CD14-positive monocyte (primary cell): ENCODE measurements at regions not wholly inside any gene's neighbourhood (a gene's known extent, or its start where the extent isn't known, plus 50 kb on each side); places are given as distances from the start of the nearest gene placed in this dataset.

Source experiments
- DNase-seq, 3 donors: peaks; one replicate each; pipeline ENCODE4 v3.0.0-alpha.2; 2011 to 2022
- H2AFZ ChIP-seq: 2 replicates; pipeline ENCODE4 v1.6.0; 2012; ENCODE audit warnings: mild to moderate bottlenecking, low read depth, low read length, inconsistent platforms; ENCODE audit not compliant: insufficient read depth, poor library complexity, severe bottlenecking
- H3K27ac ChIP-seq, 2 donors: 1 replicate in 1 of 2; 2 replicates in 1 of 2; pipeline ENCODE4 v1.5.1; 2012 to 2013; ENCODE audit warnings: low read length in 2 of 2, control low read depth in 1 of 2, inconsistent platforms in 1 of 2, low read depth in 1 of 2, mild to moderate bottlenecking in 1 of 2
- H3K27me3 ChIP-seq, 2 donors: one replicate each; pipeline versions ENCODE4 v1.6.0 to v1.6.1; 2011 to 2013; ENCODE audit warnings: low read length in 2 of 2; ENCODE audit not compliant: control insufficient read depth in 2 of 2, insufficient read depth in 2 of 2
- H3K36me3 ChIP-seq, 2 donors: replicated peaks in 1 of 2; 1 replicate in 1 of 2; 2 replicates in 1 of 2; pipeline versions ENCODE4 v1.5.1 to v1.6.1; 2012 to 2013; ENCODE audit warnings: low read length in 2 of 2, control low read depth in 1 of 2, inconsistent platforms in 1 of 2, mild to moderate bottlenecking in 1 of 2; ENCODE audit not compliant: insufficient read depth in 2 of 2, control insufficient read depth in 1 of 2
- H3K4me1 ChIP-seq, 2 donors: 1 replicate in 1 of 2; 2 replicates in 1 of 2; pipeline versions ENCODE4 v1.5.1 to v1.6.1; 2012 to 2013; ENCODE audit warnings: low read length in 2 of 2, control low read depth in 1 of 2, inconsistent platforms in 1 of 2, mild to moderate bottlenecking in 1 of 2, moderate library complexity in 1 of 2; ENCODE audit not compliant: insufficient read depth in 2 of 2, control insufficient read depth in 1 of 2
- H3K4me2 ChIP-seq: replicated peaks from 2 replicates; pipeline ENCODE3; 2012; ENCODE audit warnings: low read length, moderate library complexity, mild to moderate bottlenecking; ENCODE audit not compliant: poor library complexity, severe bottlenecking; ENCODE audit errors: extremely low read depth
- H3K4me3 ChIP-seq, 3 experiments: fragments of 200-600 bp in 1 of 3; sonication (generic) in 1 of 3; replicated peaks in 1 of 3; 1 replicate in 2 of 3; 2 replicates in 1 of 3; pipeline ENCODE4 v1.5.1; 2011 to 2013; ENCODE audit warnings: low read length in 3 of 3, mild to moderate bottlenecking in 3 of 3, control low read depth in 2 of 3, low read depth in 2 of 3, inconsistent platforms in 1 of 3, moderate library complexity in 1 of 3
- H3K79me2 ChIP-seq: 2 replicates; pipeline ENCODE4 v1.6.0; 2012; ENCODE audit warnings: mild to moderate bottlenecking, control low read depth, inconsistent platforms, low read length, moderate library complexity; ENCODE audit not compliant: insufficient read depth
- H3K9ac ChIP-seq: 2 replicates; pipeline ENCODE4 v1.6.0; 2017; ENCODE audit warnings: low read length, mild to moderate bottlenecking; ENCODE audit not compliant: insufficient read depth, poor library complexity, severe bottlenecking
- H3K9me3 ChIP-seq, 2 donors: replicated peaks in 1 of 2; 1 replicate in 1 of 2; 2 replicates in 1 of 2; pipeline versions ENCODE4 v1.5.1 to v1.6.1; 2012 to 2013; ENCODE audit warnings: low read length in 2 of 2, control low read depth in 1 of 2; ENCODE audit not compliant: control insufficient read depth in 1 of 2, insufficient read depth in 1 of 2
- H4K20me1 ChIP-seq: 2 replicates; pipeline ENCODE4 v1.6.0; 2012; ENCODE audit warnings: mild to moderate bottlenecking, low read length, control low read depth, moderate library complexity; ENCODE audit not compliant: insufficient read depth
- H3K27ac Mint-ChIP-seq, 7 donors: one replicate each; pipeline ENCODE4 v1.8.0; 2020; ENCODE audit warnings: mild to moderate bottlenecking in 7 of 7, mixed read lengths in 7 of 7, moderate library complexity in 6 of 7, inconsistent platforms in 2 of 7
- H3K27me3 Mint-ChIP-seq, 3 donors: one replicate each; pipeline ENCODE4 v1.8.0; 2021 to 2022; ENCODE audit warnings: low read depth in 3 of 3, mild to moderate bottlenecking in 3 of 3, mixed read lengths in 3 of 3, moderate library complexity in 3 of 3, inconsistent platforms in 1 of 3
- H3K36me3 Mint-ChIP-seq, 2 donors: one replicate each; pipeline ENCODE4 v1.8.0; 2020; ENCODE audit warnings: mixed read lengths in 2 of 2, inconsistent platforms in 1 of 2, mild to moderate bottlenecking in 1 of 2
- H3K4me1 Mint-ChIP-seq: one replicate; pipeline ENCODE4 v1.8.0; 2020; ENCODE audit warnings: mild to moderate bottlenecking, mixed read lengths
- H3K4me3 Mint-ChIP-seq, 2 donors: one replicate each; pipeline ENCODE4 v1.8.0; 2020; ENCODE audit warnings: mild to moderate bottlenecking in 2 of 2, mixed read lengths in 2 of 2, moderate library complexity in 1 of 2
- H3K9me3 Mint-ChIP-seq, 7 donors: one replicate each; pipeline ENCODE4 v1.8.0; 2020 to 2022; ENCODE audit warnings: mixed read lengths in 7 of 7, mild to moderate bottlenecking in 6 of 7, moderate library complexity in 6 of 7, inconsistent platforms in 2 of 7
- WGBS: methylation state at CpG from one replicate; pipeline ENCODE4 v1.1.5; 2013; ENCODE audit warnings: missing lambda C conversion rate; ENCODE audit not compliant: insufficient coverage; 5-methylcytosine and 5-hydroxymethylcytosine counted together
- intact Hi-C, 2 donors: fragments of 100-400 bp; cut with micrococcal nuclease; formaldehyde crosslinking; loops; one replicate each; pipeline versions ENCODE4 v1.15.0 to v1.15.1; 2023
- TF ChIP-seq, protein P1 (sequence below): fragments of 200-600 bp; IDR thresholded peaks from one replicate; pipeline ENCODE4 v1.8.0; 2022; ENCODE audit warnings: antibody characterized with exemption, mild to moderate bottlenecking

DNA sequence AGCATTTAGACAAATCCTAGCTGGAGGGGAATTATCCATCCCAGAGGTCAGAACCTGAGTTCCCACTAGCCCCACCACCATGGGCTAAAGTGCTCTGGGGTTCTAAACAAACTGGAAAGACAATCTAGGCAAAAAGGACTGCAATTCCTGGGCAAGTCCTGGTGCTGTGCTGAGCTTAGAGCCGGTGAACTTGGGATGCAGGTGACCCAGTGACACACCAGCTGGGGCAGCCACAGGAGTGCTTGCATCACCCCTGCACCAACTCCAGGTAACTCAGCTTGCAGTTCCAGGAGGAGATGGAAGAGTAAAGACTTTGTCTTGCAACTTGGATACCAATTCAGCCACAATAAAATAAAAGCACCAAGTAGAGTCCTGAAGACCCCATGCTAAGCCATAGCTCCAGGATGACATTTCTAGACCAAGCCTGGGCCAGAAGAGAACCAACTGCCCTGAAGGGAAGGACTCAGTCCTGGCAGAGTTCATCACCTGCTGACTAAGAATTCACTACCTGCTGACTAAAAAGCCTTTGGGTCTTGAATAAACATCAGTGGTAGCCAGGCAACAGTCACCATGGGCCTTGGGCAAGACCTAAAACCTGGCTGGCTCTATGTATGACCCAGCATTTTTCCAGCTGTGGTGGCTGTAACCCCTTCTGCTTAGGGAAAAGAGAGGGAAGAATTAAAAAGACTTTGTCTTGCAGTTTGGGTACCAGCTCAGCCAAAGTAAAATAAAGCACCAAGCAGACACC lies 223.4 kb upstream of the DIO2 start:
- no peaks in the 10 kb centered on the region for H3K79me2 ChIP-seq
- H3K4me1 ChIP-seq, result no peaks in the 10 kb centered on the region
- Mint-ChIP-seq H3K27ac (no peak overlapping the region), H3K4me3 (no peak overlapping the region), H3K27me3 (no peaks in the 10 kb centered on the region), H3K36me3 (no peaks in the 10 kb centered on the region), H3K9me3 (peaks cover 0 to 15% (median 6%) of the 10 kb centered on the region in 7 donors), H3K4me1 (no peaks in the 10 kb centered on the region)
- no peak overlapping the region for H3K4me2 ChIP-seq
- no peaks in the 10 kb centered on the region for H3K27me3 ChIP-seq
- H4K20me1 ChIP-seq, result no peaks in the 10 kb centered on the region
- peaks cover 13 to 25% of the 10 kb centered on the region in 2 donors for H3K9me3 ChIP-seq
- no peak overlapping the region for H3K27ac ChIP-seq
- intact Hi-C loops, result no loop called here
- H3K4me3 ChIP-seq, result no peak overlapping the region
- no peak overlapping the region for H2AFZ ChIP-seq
- DNase-seq, result no peak
- TF ChIP-seq, protein P1, sequence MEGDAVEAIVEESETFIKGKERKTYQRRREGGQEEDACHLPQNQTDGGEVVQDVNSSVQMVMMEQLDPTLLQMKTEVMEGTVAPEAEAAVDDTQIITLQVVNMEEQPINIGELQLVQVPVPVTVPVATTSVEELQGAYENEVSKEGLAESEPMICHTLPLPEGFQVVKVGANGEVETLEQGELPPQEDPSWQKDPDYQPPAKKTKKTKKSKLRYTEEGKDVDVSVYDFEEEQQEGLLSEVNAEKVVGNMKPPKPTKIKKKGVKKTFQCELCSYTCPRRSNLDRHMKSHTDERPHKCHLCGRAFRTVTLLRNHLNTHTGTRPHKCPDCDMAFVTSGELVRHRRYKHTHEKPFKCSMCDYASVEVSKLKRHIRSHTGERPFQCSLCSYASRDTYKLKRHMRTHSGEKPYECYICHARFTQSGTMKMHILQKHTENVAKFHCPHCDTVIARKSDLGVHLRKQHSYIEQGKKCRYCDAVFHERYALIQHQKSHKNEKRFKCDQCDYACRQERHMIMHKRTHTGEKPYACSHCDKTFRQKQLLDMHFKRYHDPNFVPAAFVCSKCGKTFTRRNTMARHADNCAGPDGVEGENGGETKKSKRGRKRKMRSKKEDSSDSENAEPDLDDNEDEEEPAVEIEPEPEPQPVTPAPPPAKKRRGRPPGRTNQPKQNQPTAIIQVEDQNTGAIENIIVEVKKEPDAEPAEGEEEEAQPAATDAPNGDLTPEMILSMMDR, result no peak
- no peaks in the 10 kb centered on the region for H3K36me3 ChIP-seq
- no peak overlapping the region for H3K9ac ChIP-seq
- WGBS, result 100% methylated on average over 1 of the region's 1 CpG

DNA sequence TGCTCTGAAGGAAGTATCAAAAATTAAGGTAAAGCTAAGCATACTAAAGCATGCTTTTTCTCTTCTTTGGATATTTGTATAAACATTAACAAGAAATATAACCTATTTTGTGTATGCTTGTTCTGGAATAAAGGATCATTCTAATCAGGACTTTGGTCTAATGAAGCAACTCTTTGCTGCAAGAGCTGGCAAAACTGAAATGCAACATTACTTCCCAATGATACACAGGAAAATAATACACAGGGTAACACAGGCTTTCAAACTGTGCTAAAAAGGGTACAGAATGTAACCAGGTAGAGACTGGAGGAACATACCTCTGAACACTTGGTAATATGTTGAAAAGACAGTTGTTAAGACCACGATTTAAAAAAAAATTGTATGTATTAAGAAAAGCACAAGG lies 222.5 kb upstream of the DIO2 start:
- Histone ChIP-seq H3K79me2 (no peaks in the 10 kb centered on the region), H3K9me3 (peaks cover 13 to 21% of the 10 kb centered on the region in 2 donors), H3K27me3 (no peaks in the 10 kb centered on the region), H3K4me2 (no peak overlapping the region), H3K4me3 (no peak overlapping the region), H4K20me1 (no peaks in the 10 kb centered on the region), H3K4me1 (no peaks in the 10 kb centered on the region), H3K36me3 (no peaks in the 10 kb centered on the region), H3K9ac (no peak overlapping the region), H2AFZ (no peak overlapping the region), H3K27ac (no peak overlapping the region)
- no peaks in the 10 kb centered on the region for H3K27me3 Mint-ChIP-seq
- no peaks in the 10 kb centered on the region for H3K36me3 Mint-ChIP-seq
- peaks cover 0 to 11% (median 5%) of the 10 kb centered on the region in 7 donors for H3K9me3 Mint-ChIP-seq
- no CpG with 5 or more reads among the region's 1 CpG for WGBS
- no peak overlapping the region for H3K27ac Mint-ChIP-seq
- no peaks in the 10 kb centered on the region for H3K4me1 Mint-ChIP-seq
- no peak overlapping the region for H3K4me3 Mint-ChIP-seq
- TF ChIP-seq, protein P1, result no peak
- no peak for DNase-seq
- intact Hi-C loops, result no loop called here
